GM19455 (cell line): ENCODE measurements at regions not wholly inside any gene's neighbourhood (a gene's known extent, or its start where the extent isn't known, plus 50 kb on each side); places are given as distances from the start of the nearest gene placed in this dataset.

Source experiments
- ATAC-seq: cut with Tn5 transposase; IDR thresholded peaks from one replicate; pipeline ENCODE4 v1.9.1; 2021; ENCODE audit not compliant: unreplicated experiment

DNA sequence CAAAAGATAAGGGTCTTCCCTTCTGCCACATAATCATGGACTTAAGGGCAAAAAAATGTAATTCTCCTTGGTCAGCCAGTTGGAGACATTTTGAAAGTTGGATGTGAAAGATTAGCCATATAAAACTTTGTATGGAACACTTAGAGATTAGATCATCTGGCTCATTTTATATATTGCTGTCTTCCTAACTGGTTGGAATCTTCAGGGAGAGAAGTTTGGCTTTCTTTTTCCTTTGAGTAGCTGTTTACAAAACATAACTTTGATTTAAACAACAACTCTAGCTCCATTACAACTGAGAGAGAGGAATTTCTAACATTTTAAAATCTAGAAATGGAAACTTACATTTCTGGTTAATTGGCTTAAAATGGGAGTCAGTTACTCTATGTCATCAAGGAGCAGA lies 132.7 kb downstream of the RDH14 start:
- no peak for ATAC-seq

- ATAC-seq, result no peak
These were observed 134.3 kb downstream of the RDH14 start for GRCh38 chr2:18426174-18426573.

- ATAC-seq, result no peak
These were observed 135.2 kb downstream of the RDH14 start for GRCh38 chr2:18425210-18425703.

DNA sequence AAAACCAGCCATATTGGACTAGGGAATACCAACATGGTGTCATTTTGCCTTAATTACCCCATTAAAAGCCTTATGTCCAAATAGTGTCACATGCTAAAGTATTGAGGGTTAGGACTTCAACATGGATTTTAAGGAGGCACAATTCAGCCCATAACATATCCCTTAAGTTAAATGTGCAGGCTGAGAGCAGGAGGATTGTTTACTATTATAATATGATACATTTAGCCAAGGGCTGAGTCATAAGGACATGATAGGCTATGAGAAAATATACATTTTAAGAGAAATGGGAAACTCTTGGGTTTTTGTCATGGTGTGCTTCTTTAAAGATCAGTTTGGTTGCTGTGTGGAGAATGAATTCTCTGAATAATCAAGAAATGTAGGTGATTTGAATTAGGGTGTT lies 136.8 kb downstream of the RDH14 start:
- ATAC-seq, result no peak

- ATAC-seq, result no peak
These were observed 137.9 kb downstream of the RDH14 start for GRCh38 chr2:18422432-18423165.

- ATAC-seq, result no peak
These were observed 146.6 kb downstream of the RDH14 start for GRCh38 chr2:18413676-18414396.

- ATAC-seq, result no peak
These were observed 147.3 kb downstream of the RDH14 start for GRCh38 chr2:18412980-18413675.

GRCh38 chr2:18411626-18412025 lies 148.8 kb downstream of the RDH14 start:
- ATAC-seq, result no peak

- no peak for ATAC-seq
These were observed 149.9 kb downstream of the RDH14 start for GRCh38 chr2:18410543-18410942.

DNA sequence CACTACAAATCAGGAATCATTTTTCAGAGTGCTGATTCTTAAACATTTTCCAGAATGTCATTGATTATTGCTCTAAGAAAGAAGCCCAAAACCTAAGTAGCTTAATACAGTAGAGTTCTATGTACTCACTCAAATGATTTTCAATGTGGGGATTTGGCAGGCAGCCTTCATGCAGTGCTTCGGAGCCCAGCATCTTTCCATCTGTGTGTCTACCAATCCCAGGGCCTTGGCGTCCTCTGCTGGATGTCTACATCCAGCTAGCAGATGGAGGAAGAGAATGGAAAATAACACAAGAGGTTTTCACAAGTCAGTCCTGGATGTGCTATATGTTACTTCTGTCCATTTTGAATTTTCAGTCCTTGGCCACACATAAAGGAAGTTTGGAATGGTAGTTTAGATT lies 151.8 kb downstream of the RDH14 start:
- ATAC-seq, result no peak

GRCh38 chr2:18406219-18406618 lies 154.2 kb downstream of the RDH14 start:
- no peak for ATAC-seq

DNA sequence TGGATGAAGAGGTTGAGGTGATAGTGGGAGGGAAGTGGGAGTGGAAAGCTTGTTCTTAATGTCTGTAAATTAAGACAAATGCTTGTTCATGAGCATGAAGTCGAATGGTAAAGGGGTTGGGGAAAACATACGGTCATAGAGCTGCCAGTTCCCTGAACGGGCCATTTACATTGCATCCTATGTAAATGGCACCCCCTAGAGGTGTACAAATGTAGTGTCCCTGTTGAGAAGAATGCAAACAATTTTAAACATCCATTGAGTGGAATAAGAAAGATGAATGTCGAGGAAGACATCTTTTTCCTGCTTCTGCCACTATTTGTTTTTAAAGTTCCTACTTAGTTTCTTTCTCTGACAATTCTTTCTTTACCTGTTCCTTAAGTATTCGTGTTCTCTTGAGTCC lies 155.7 kb downstream of the RDH14 start:
- ATAC-seq, result no peak

DNA sequence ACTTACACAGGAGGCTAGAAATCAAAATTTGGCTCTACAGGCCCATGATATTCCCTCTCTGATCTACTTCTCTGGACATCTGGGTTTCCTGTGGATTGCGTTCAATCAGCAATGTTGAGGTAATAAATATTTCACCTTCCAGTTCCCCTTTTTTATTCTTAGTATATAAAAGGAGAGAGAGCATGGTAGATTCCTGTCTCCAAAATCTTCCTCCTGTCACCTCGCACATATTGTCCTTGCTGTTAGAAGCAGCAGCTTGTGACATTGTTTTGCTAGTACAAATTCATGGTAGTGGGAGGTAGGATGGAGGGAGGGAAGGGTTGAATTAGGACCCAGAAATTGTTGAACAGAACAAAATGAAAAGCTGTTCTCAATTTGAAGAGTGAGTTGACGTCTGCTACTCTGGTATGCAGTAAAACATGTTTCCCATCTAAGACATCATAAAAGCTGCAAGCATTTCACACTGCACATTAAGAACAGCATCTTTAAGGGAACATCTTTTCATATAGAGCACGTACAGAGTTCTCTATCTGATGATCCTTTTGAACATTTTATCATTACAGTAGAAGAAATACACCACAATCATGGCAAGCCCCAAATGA lies 156.4 kb downstream of the RDH14 start:
- no peak for ATAC-seq

DNA sequence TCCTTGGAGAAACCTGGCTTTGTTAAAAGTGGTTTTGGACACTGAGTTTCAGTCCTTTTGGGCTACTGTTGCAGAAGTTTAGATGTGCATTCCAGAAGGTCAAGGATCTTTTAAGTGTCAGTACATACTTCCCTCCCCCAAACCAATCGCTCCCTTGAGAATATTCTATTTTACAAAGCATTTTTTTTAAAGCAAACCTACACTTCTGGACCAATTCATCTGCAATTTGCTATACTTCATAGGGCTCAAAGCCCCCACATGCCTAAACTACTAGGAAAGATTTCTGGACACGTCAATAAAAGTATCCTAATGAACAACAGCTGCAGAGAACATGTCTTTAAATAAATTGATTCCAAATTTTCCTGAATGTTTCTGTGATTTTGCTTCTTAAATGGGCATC lies 157.6 kb downstream of the RDH14 start:
- no peak for ATAC-seq

DNA sequence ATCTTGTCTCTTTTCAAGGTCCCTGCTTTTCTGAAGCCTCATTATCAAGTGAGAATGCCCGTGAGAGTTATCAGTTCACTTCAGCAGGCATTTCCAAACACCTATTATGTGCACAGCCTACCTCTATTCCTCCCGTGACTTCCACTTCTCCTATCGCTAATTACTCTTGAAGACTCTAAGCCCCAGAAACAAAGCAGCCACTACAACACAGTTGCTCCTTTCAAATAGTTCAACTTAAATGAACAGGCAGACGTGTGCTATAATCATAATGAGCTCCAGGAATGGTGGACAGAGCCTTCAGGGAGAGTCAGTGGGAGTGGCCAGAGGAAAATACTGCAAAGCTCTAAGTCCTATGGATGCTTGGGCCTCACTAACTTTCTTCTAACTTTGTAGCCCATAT lies 159.0 kb downstream of the RDH14 start:
- no peak for ATAC-seq

DNA sequence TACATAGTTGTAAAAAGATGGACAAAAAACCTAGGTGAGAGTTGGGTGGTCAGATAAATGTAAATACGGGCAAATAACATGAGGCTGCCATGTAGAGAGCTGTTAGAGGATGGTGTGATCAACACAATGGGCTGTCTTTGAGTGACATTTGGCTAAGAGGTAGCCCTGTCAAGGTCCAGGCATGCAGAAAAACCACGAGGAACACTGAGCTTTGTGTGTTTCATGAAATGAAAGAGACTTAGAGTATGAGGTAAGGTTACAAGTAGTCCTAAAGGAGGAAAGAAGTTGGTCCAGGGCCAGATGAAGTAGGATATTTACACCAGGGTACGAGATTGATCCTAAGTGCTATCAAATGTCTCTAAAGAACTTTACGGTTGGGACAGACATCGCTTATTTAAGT lies 160.9 kb downstream of the RDH14 start:
- no peak for ATAC-seq

GRCh38 chr2:18398833-18399232 lies 161.6 kb downstream of the RDH14 start:
- ATAC-seq, result no peak

- ATAC-seq, result no peak
These were observed 164.0 kb downstream of the RDH14 start for GRCh38 chr2:18396329-18397010.

GRCh38 chr2:18395555-18395954 lies 164.9 kb downstream of the RDH14 start:
- no peak for ATAC-seq

- ATAC-seq, result peak; percentile 94
These were observed 172.8 kb downstream of the RDH14 start for GRCh38 chr2:18387441-18388206.
